GM12878 (cell line): ENCODE measurements at regions not wholly inside any gene's neighbourhood (a gene's known extent, or its start where the extent isn't known, plus 50 kb on each side); places are given as distances from the start of the nearest gene placed in this dataset.

Source experiments
- ATAC-seq: fragments of 200-7000 bp; cut with Tn5 transposase; 3 replicates; pipeline ENCODE4 v1.9.1; 2020; ENCODE audit warnings: mild to moderate bottlenecking, moderate library complexity
- BruUV-seq: library from RNA; stranded (reverse); fragments of 400-500 nt; replicated peaks from 2 replicates; lab custom pipeline; 2021; lab: Mats Ljungman, UMichigan
- CTCF ChIA-PET: fragments of 300-600 bp; sonication (Branson Sonifier 250); formaldehyde crosslinking; extraction: SDS; loops from one replicate; lab custom pipeline; 2021; ENCODE audit warnings: inconsistent platforms; lab: Yijun Ruan, JAX
- POLR2A ChIA-PET: fragments of 350-600 bp; formaldehyde crosslinking; extraction: SDS; loops from one replicate; lab custom pipeline; 2021; ENCODE audit warnings: inconsistent platforms; lab: Charles Lee
- RAD21 ChIA-PET: fragments of 300-600 bp; sonication (Branson Sonifier 250); formaldehyde crosslinking; loops from one replicate; lab custom pipeline; 2023; ENCODE audit warnings: antibody characterized with exemption; ENCODE audit not compliant: unreplicated experiment; lab: Charles Lee
- SMC1A ChIA-PET: fragments of 300-600 bp; sonication (Branson Sonifier 250); formaldehyde crosslinking; loops from one replicate; lab custom pipeline; 2023; ENCODE audit not compliant: unreplicated experiment, uncharacterized antibody; lab: Charles Lee
- DNase-seq: peaks from one replicate; pipeline ENCODE4 v3.0.0-alpha.2; 2011; ENCODE audit warnings: low read depth, low spot score
- FAIRE-seq: peaks from 3 replicates; lab custom pipeline; 2011; peaks lifted over from hg19 to GRCh38; lab: Jason Lieb, UNC
- H2AFZ ChIP-seq: 2 replicates; pipeline ENCODE4 v1.6.0; 2011; ENCODE audit warnings: low read depth, low read length, control low read depth; ENCODE audit not compliant: control insufficient read depth
- H3K27ac ChIP-seq: 2 replicates; pipeline ENCODE4 v1.5.1; 2011; ENCODE audit warnings: control low read depth; ENCODE audit not compliant: control insufficient read depth, insufficient read depth
- H3K27me3 ChIP-seq, 2 experiments: replicated peaks in 1 of 2; 2 replicates each; pipeline versions ENCODE4 v1.6.0 to v1.6.1; 2011; ENCODE audit warnings: low read length in 1 of 2; ENCODE audit not compliant: control insufficient read depth in 2 of 2, insufficient read depth in 2 of 2
- H3K36me3 ChIP-seq, 2 experiments: 2 replicates each; pipeline ENCODE4 v1.5.1; 2011; ENCODE audit warnings: low read length in 1 of 2; ENCODE audit not compliant: control insufficient read depth in 2 of 2, insufficient read depth in 2 of 2
- H3K4me1 ChIP-seq: 2 replicates; pipeline ENCODE4 v1.6.1; 2011; ENCODE audit warnings: mild to moderate bottlenecking, low read length, moderate library complexity, mixed read lengths; ENCODE audit not compliant: control insufficient read depth, insufficient read depth
- H3K4me2 ChIP-seq: 2 replicates; pipeline ENCODE4 v1.6.0; 2011; ENCODE audit warnings: control low read depth; ENCODE audit not compliant: control insufficient read depth, insufficient read depth
- H3K4me3 ChIP-seq: fragments of 200-600 bp; sonication (generic); 2 replicates; pipeline ENCODE4 v1.5.1; 2016
- H3K79me2 ChIP-seq: 2 replicates; pipeline ENCODE4 v1.6.0; 2011; ENCODE audit warnings: low read length; ENCODE audit not compliant: control insufficient read depth, insufficient read depth
- H3K9ac ChIP-seq: 2 replicates; pipeline ENCODE4 v1.8.0; 2011; ENCODE audit warnings: low read length, control low read depth, mixed read lengths; ENCODE audit not compliant: control insufficient read depth, insufficient read depth
- H3K9me3 ChIP-seq: replicated peaks from 3 replicates; pipeline ENCODE4 v1.5.1; 2011; ENCODE audit warnings: mild to moderate bottlenecking, low read length; ENCODE audit not compliant: control insufficient read depth, insufficient read depth
- H4K20me1 ChIP-seq: 2 replicates; pipeline ENCODE4 v1.6.0; 2011; ENCODE audit not compliant: control insufficient read depth, insufficient read depth
- DPF2 ChIP-seq: fragments of 450-650 bp; IDR thresholded peaks from 2 replicates; pipeline ENCODE4 v1.6.1; 2017; ENCODE audit warnings: mild to moderate bottlenecking
- EZH2 ChIP-seq: IDR thresholded peaks from 2 replicates; pipeline ENCODE4 v1.6.1; 2012; ENCODE audit warnings: low read depth, mild to moderate bottlenecking, control low read depth, inconsistent platforms, low read length, borderline replicate concordance; ENCODE audit not compliant: control insufficient read depth
- FOXK2 ChIP-seq: fragments of 450-650 bp; IDR thresholded peaks from 2 replicates; pipeline ENCODE4 v1.6.1; 2017; ENCODE audit warnings: mild to moderate bottlenecking, moderate library complexity
- MEF2A ChIP-seq: IDR thresholded peaks from 2 replicates; pipeline ENCODE4 v1.6.1; 2011; ENCODE audit warnings: low read depth, mild to moderate bottlenecking, low read length, moderate library complexity; ENCODE audit not compliant: insufficient read depth
- MEF2B ChIP-seq: fragments of 450-650 bp; IDR thresholded peaks from 2 replicates; pipeline ENCODE4 v1.6.1; 2018; ENCODE audit warnings: mild to moderate bottlenecking, moderate library complexity; ENCODE audit not compliant: partially characterized antibody, poor library complexity, severe bottlenecking
- NBN ChIP-seq: fragments of 450-650 bp; IDR thresholded peaks from 2 replicates; pipeline ENCODE4 v1.6.1; 2016
- NR2C1 ChIP-seq: fragments of 450-650 bp; IDR thresholded peaks from 2 replicates; pipeline ENCODE4 v1.6.1; 2017; ENCODE audit warnings: antibody characterized with exemption, mild to moderate bottlenecking, moderate library complexity
- POLR2A ChIP-seq: IDR thresholded peaks from 2 replicates; pipeline ENCODE4 v1.6.1; 2011; ENCODE audit warnings: low read depth, mild to moderate bottlenecking, low read length
- POLR2AphosphoS5 ChIP-seq: IDR thresholded peaks from 2 replicates; pipeline ENCODE4 v1.6.1; 2011; ENCODE audit warnings: mild to moderate bottlenecking, low read length, inconsistent platforms
- POU2F2 ChIP-seq: IDR thresholded peaks from 3 replicates; pipeline ENCODE4 v1.6.1; 2011; ENCODE audit warnings: low read depth, mild to moderate bottlenecking, low read length, borderline replicate concordance
- SP1 ChIP-seq: IDR thresholded peaks from one replicate; pipeline ENCODE4 v1.6.1; 2011; ENCODE audit warnings: low read depth, low read length
- TARDBP ChIP-seq: IDR thresholded peaks from 2 replicates; pipeline ENCODE4 v1.6.1; 2016; ENCODE audit warnings: borderline replicate concordance
- WGBS: methylation state at CpG from one replicate; pipeline ENCODE4 v1.1.6; 2016; ENCODE audit warnings: low lambda C conversion rate; ENCODE audit not compliant: insufficient replicate concordance, insufficient coverage; ENCODE audit errors: missing lambda C conversion rate; 5-methylcytosine and 5-hydroxymethylcytosine counted together
- in situ Hi-C: fragments of 300-500 bp; cut with MboI; formaldehyde crosslinking; loops from 9 replicates; pipeline ENCODE4 v1.14.3; 2018; ENCODE audit warnings: mixed read lengths
- intact Hi-C: fragments of 100-400 bp; cut with micrococcal nuclease; formaldehyde crosslinking; loops from one replicate; pipeline ENCODE4 v1.14.2; 2022; ENCODE audit not compliant: unreplicated experiment
- TF ChIP-seq, protein P1 (sequence below): fragments of 450-650 bp; IDR thresholded peaks from 2 replicates; pipeline ENCODE4 v1.6.1; 2016; ENCODE audit warnings: mild to moderate bottlenecking
- TF ChIP-seq, protein P2 (sequence below): fragments of 450-650 bp; IDR thresholded peaks from 2 replicates; pipeline ENCODE4 v1.6.1; 2017; ENCODE audit warnings: low read depth, mild to moderate bottlenecking, moderate library complexity

- TF ChIP-seq EZH2 (no peak), MEF2B (no peak), SP1 (no peak), DPF2 (no peak), FOXK2 (no peak)
- TF ChIP-seq, protein P1, sequence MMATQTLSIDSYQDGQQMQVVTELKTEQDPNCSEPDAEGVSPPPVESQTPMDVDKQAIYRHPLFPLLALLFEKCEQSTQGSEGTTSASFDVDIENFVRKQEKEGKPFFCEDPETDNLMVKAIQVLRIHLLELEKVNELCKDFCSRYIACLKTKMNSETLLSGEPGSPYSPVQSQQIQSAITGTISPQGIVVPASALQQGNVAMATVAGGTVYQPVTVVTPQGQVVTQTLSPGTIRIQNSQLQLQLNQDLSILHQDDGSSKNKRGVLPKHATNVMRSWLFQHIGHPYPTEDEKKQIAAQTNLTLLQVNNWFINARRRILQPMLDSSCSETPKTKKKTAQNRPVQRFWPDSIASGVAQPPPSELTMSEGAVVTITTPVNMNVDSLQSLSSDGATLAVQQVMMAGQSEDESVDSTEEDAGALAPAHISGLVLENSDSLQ, result no peak
These were observed 63.7 kb downstream of the SLC25A47 start (continued) for GRCh38 chr14:100386846-100387245.

DNA sequence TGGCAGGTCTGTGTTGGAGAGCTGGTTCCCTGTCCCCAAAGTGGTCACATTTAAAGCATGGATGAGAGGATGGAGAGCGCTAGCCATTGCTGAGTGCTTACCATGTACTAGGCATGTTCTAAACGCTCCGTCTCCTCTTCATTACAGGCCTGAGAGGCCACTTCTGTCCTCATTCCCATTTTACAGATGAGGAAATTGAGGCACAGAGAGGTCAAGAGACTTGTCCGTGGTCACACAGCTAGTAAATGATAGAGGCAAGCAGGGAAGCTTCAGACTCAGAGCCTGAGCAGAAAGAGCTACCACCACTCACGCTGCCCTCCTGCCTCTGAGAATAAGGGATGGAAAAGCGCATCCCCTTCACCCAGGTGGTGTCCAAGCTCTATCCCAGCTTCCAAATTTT is 64.3 kb downstream of the SLC25A47 start:
- BruUV-seq, result no TSS peak
- no peaks in the 10 kb centered on the region for H3K79me2 ChIP-seq
- intact Hi-C loops, result loop anchor here (10.0 kb wide), 1 partner anchor 1237 kb away; no protein-coding TSS in a partner anchor
- no peak overlapping the region for H3K27ac ChIP-seq
- no peaks in the 10 kb centered on the region for H4K20me1 ChIP-seq
- no peak overlapping the region for H2AFZ ChIP-seq
- ChIA-PET POLR2A (no interaction called here), CTCF (interaction anchor here (1.6 to 11.5 kb wide), 3 partner anchors 9 to 266 kb away, joined by 7 to 241 read pairs (median 16); no protein-coding TSS in a partner anchor), RAD21 (interaction anchor here (0.9 to 6.3 kb wide), 2 partner anchors 259 to 261 kb away, joined by 3 to 93 read pairs; no protein-coding TSS in a partner anchor), SMC1A (interaction anchor here (2.1 kb wide), 1 partner anchor 258 kb away, joined by 8 read pairs; no protein-coding TSS in a partner anchor)
- H3K27me3 ChIP-seq, result no peaks in the 10 kb centered on the region
- FAIRE-seq (no peak), ATAC-seq (no peak), DNase-seq (no peak)
- no peaks in the 10 kb centered on the region for H3K9me3 ChIP-seq
- in situ Hi-C loops, result no loop called here
- no peak overlapping the region for H3K4me3 ChIP-seq
- no peak overlapping the region for H3K9ac ChIP-seq
- 75% methylated on average over 6 of the region's 6 CpGs for WGBS
- TF ChIP-seq NR2C1 (no peak), TARDBP (no peak), POLR2A (no peak), NBN (no peak), MEF2A (no peak), POLR2AphosphoS5 (no peak), POU2F2 (no peak)
- TF ChIP-seq, protein P2, sequence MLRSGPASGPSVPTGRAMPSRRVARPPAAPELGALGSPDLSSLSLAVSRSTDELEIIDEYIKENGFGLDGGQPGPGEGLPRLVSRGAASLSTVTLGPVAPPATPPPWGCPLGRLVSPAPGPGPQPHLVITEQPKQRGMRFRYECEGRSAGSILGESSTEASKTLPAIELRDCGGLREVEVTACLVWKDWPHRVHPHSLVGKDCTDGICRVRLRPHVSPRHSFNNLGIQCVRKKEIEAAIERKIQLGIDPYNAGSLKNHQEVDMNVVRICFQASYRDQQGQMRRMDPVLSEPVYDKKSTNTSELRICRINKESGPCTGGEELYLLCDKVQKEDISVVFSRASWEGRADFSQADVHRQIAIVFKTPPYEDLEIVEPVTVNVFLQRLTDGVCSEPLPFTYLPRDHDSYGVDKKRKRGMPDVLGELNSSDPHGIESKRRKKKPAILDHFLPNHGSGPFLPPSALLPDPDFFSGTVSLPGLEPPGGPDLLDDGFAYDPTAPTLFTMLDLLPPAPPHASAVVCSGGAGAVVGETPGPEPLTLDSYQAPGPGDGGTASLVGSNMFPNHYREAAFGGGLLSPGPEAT, result no peak
- no peak overlapping the region for H3K4me2 ChIP-seq
- no peaks in the 10 kb centered on the region for H3K36me3 ChIP-seq
- H3K4me1 ChIP-seq, result no peaks in the 10 kb centered on the region
